Uterus (tissue), 2 donors: ENCODE measurements at regions not wholly inside any gene's neighbourhood (a gene's known extent, or its start where the extent isn't known, plus 50 kb on each side); places are given as distances from the start of the nearest gene placed in this dataset.

Experiments
- CTCF ChIP-seq, 4 experiments: fragments of 200-600 bp in 2 of 4; fragments of 450-650 bp in 2 of 4; sonication (generic) in 2 of 4; IDR thresholded peaks; one replicate each; pipeline ENCODE4 v1.5.1; 2016 to 2019; ENCODE audit warnings: antibody characterized with exemption in 4 of 4, mild to moderate bottlenecking in 2 of 4, moderate library complexity in 1 of 4
- POLR2A ChIP-seq, 2 donors: fragments of 450-650 bp; IDR thresholded peaks; one replicate each; pipeline ENCODE4 v1.6.1; 2016; ENCODE audit warnings: antibody characterized with exemption in 2 of 2, mild to moderate bottlenecking in 1 of 2, moderate library complexity in 1 of 2

DNA sequence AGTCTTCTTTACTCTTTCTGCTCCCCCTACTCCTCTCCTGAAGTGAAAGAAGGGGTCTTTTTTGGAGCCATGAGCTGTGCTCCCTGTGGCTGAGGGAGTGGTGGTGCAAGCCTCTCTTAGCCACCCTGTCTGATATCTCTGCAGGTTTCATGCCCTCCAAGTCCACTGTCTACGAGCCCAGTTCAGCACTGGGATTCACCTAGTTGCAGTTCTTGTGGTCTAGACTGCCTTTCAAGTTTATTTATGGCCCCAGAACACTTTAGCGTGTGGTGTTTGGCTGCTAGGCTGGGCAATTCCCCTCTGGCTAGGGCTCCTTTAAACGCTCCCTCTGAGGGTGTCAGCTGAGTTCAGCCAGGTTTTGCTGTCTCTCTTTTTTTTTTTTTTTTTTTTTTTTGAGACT, 908.6 kb downstream of the TRHDE start:
- TF ChIP-seq CTCF (IDR thresholded peaks at IDR 0.05): no peak
- no peak for TF ChIP-seq POLR2A (IDR thresholded peaks at IDR 0.05)
